B cell (primary cell): ENCODE measurements at regions not wholly inside any gene's neighbourhood (a gene's known extent, or its start where the extent isn't known, plus 50 kb on each side); places are given as distances from the start of the nearest gene placed in this dataset.

Source experiments
- ATAC-seq: fragments of 200-7000 bp; cut with Tn5 transposase; one replicate; pipeline ENCODE4 v1.10.0; 2021; ENCODE audit warnings: low read depth, mild to moderate bottlenecking, moderate number of reproducible peaks, moderate library complexity
- CTCF ChIA-PET: fragments of 350-600 bp; sonication (Branson Sonifier 250); formaldehyde crosslinking; loops from one replicate; lab custom pipeline; 2021; ENCODE audit warnings: antibody characterized with exemption, inconsistent platforms; lab: Charles Lee
- POLR2A ChIA-PET: fragments of 350-600 bp; sonication (Branson Sonifier 250); formaldehyde crosslinking; loops from one replicate; lab custom pipeline; 2021; ENCODE audit warnings: antibody characterized with exemption; lab: Charles Lee
- DNase-seq: peaks from one replicate; pipeline ENCODE4 v3.0.0; 2013
- H2AFZ ChIP-seq: 2 replicates; pipeline ENCODE4 v1.6.1; 2012; ENCODE audit warnings: mild to moderate bottlenecking, low read depth, low read length; ENCODE audit not compliant: insufficient read depth, poor library complexity, severe bottlenecking
- H3K27ac ChIP-seq, 2 donors: 1 replicate in 1 of 2; 2 replicates in 1 of 2; pipeline ENCODE4 v1.5.1; 2012 to 2013; ENCODE audit warnings: low read length in 2 of 2, mild to moderate bottlenecking in 2 of 2, moderate library complexity in 1 of 2
- H3K27me3 ChIP-seq, 4 experiments: fragments of 200-600 bp in 1 of 4; sonication (generic) in 1 of 4; replicated peaks in 1 of 4; 1 replicate in 2 of 4; 2 replicates in 2 of 4; pipeline versions ENCODE4 v1.6.1 to v1.7.0; 2013 to 2016; ENCODE audit warnings: low read length in 3 of 4, mild to moderate bottlenecking in 2 of 4, mixed read lengths in 1 of 4, moderate library complexity in 1 of 4; ENCODE audit not compliant: insufficient read depth in 4 of 4, control insufficient read depth in 3 of 4; ENCODE audit errors: control extremely low read depth in 1 of 4
- H3K36me3 ChIP-seq, 2 experiments: replicated peaks in 1 of 2; 1 replicate in 1 of 2; 2 replicates in 1 of 2; pipeline versions ENCODE4 v1.6.1 to v1.7.1; 2013; ENCODE audit warnings: low read length in 1 of 2; ENCODE audit not compliant: insufficient read depth in 2 of 2, control insufficient read depth in 1 of 2; ENCODE audit errors: control extremely low read depth in 1 of 2, extremely low read depth in 1 of 2
- H3K4me1 ChIP-seq, 2 donors: fragments of 200-600 bp in 1 of 2; sonication (generic) in 1 of 2; 1 replicate in 1 of 2; 2 replicates in 1 of 2; pipeline versions ENCODE4 v1.5.1 to v1.6.1; 2013 to 2017; ENCODE audit warnings: low read length in 2 of 2; ENCODE audit not compliant: control insufficient read depth in 2 of 2, insufficient read depth in 2 of 2
- H3K4me2 ChIP-seq: replicated peaks from 2 replicates; pipeline ENCODE3; 2012; ENCODE audit warnings: mild to moderate bottlenecking, low read depth, low read length; ENCODE audit not compliant: poor library complexity, severe bottlenecking
- H3K4me3 ChIP-seq, 5 experiments: fragments of 200-600 bp in 1 of 5; sonication (generic) in 1 of 5; 1 replicate in 3 of 5; 2 replicates in 2 of 5; pipeline versions ENCODE4 v1.5.1 to v1.7.0; 2011 to 2016; ENCODE audit warnings: low read length in 4 of 5, mild to moderate bottlenecking in 4 of 5, low read depth in 2 of 5, control low read depth in 1 of 5, moderate library complexity in 1 of 5; ENCODE audit not compliant: insufficient read depth in 1 of 5; ENCODE audit errors: control extremely low read depth in 1 of 5, extremely low read depth in 1 of 5
- H3K79me2 ChIP-seq: fragments of 200-600 bp; sonication (generic); one replicate; pipeline ENCODE4 v1.6.0; 2016; ENCODE audit warnings: low read length; ENCODE audit not compliant: control insufficient read depth, insufficient read depth
- H3K9ac ChIP-seq: fragments of 200-600 bp; sonication (generic); 2 replicates; pipeline ENCODE4 v1.6.1; 2017; ENCODE audit warnings: mild to moderate bottlenecking, low read length, moderate library complexity
- H3K9me3 ChIP-seq, 3 donors: one replicate each; pipeline versions ENCODE4 v1.6.1 to v1.7.1; 2013; ENCODE audit warnings: low read length in 2 of 3; ENCODE audit not compliant: control insufficient read depth in 2 of 3, insufficient read depth in 1 of 3; ENCODE audit errors: control extremely low read depth in 1 of 3
- H4K20me1 ChIP-seq: 2 replicates; pipeline ENCODE4 v1.6.0; 2012; ENCODE audit warnings: mild to moderate bottlenecking, low read length; ENCODE audit not compliant: insufficient read depth, control insufficient read depth, poor library complexity, severe bottlenecking
- H3K27ac Mint-ChIP-seq: one replicate; pipeline ENCODE4 v1.8.0; 2021; ENCODE audit warnings: mixed read lengths
- H3K27me3 Mint-ChIP-seq: one replicate; pipeline ENCODE4 v1.8.0; 2021; ENCODE audit warnings: mixed read lengths
- H3K4me1 Mint-ChIP-seq: one replicate; pipeline ENCODE4 v1.8.0; 2021; ENCODE audit warnings: mixed read lengths
- H3K4me3 Mint-ChIP-seq: one replicate; pipeline ENCODE4 v1.8.0; 2021; ENCODE audit warnings: mixed read lengths
- H3K9me3 Mint-ChIP-seq: one replicate; pipeline ENCODE4 v1.8.0; 2022; ENCODE audit warnings: mixed read lengths; ENCODE audit not compliant: insufficient read depth
- CTCF ChIP-seq: fragments of 200-600 bp; IDR thresholded peaks from one replicate; pipeline ENCODE4 v1.8.0; 2022; ENCODE audit warnings: antibody characterized with exemption, mild to moderate bottlenecking
- EZH2 ChIP-seq: IDR thresholded peaks from 2 replicates; pipeline ENCODE4 v1.6.1; 2012; ENCODE audit warnings: borderline replicate concordance, low read depth, mild to moderate bottlenecking, moderate library complexity, low read length; ENCODE audit not compliant: insufficient read depth, poor library complexity, severe bottlenecking
- WGBS: methylation state at CpG from one replicate; pipeline ENCODE4 v1.1.5; 2013; ENCODE audit warnings: missing lambda C conversion rate; ENCODE audit not compliant: insufficient coverage; 5-methylcytosine and 5-hydroxymethylcytosine counted together
- intact Hi-C: fragments of 100-400 bp; cut with micrococcal nuclease; formaldehyde crosslinking; loops from one replicate; pipeline ENCODE4 v1.10.0; 2022

GRCh38 chr17:52271781-52272180, 113.3 kb upstream of the CA10 start:
- no peaks in the 10 kb centered on the region for H3K9me3 ChIP-seq
- H3K36me3 ChIP-seq, result no peaks in the 10 kb centered on the region
- DNase-seq, result no peak
- POLR2A ChIA-PET, result no interaction called here
- no peaks in the 10 kb centered on the region for H3K4me1 Mint-ChIP-seq
- H3K27me3 Mint-ChIP-seq, result no peaks in the 10 kb centered on the region
- no peak overlapping the region for H3K4me3 ChIP-seq
- H3K9me3 Mint-ChIP-seq, result peaks cover 2% of the 10 kb centered on the region
- no CpG with 5 or more reads among the region's 1 CpG for WGBS
- no peak overlapping the region for H2AFZ ChIP-seq
- CTCF ChIA-PET, result no interaction called here
- H3K27me3 ChIP-seq, result no peaks in the 10 kb centered on the region
- no peak overlapping the region for H3K4me2 ChIP-seq
- no peaks in the 10 kb centered on the region for H3K79me2 ChIP-seq
- intact Hi-C loops, result no loop called here
- no peak overlapping the region for H3K27ac Mint-ChIP-seq
- H3K4me3 Mint-ChIP-seq, result no peak overlapping the region
- ATAC-seq, result no peak
- no peak overlapping the region for H3K9ac ChIP-seq
- H3K27ac ChIP-seq, result no peak overlapping the region
- no peaks in the 10 kb centered on the region for H4K20me1 ChIP-seq
- no peak for TF ChIP-seq EZH2
- no peak for TF ChIP-seq CTCF
- H3K4me1 ChIP-seq, result no peaks in the 10 kb centered on the region

- H3K4me2 ChIP-seq, result no peak overlapping the region
- H3K27me3 ChIP-seq, result no peaks in the 10 kb centered on the region
- ChIA-PET POLR2A (no interaction called here), CTCF (no interaction called here)
- no peak overlapping the region for H3K4me3 Mint-ChIP-seq
- H3K9ac ChIP-seq, result no peak overlapping the region
- H2AFZ ChIP-seq, result no peak overlapping the region
- TF ChIP-seq CTCF (no peak), EZH2 (no peak)
- H3K27ac ChIP-seq, result no peak overlapping the region
- no peak overlapping the region for H3K27ac Mint-ChIP-seq
- intact Hi-C loops, result no loop called here
- no peaks in the 10 kb centered on the region for H4K20me1 ChIP-seq
- H3K9me3 Mint-ChIP-seq, result no peaks in the 10 kb centered on the region
- H3K4me1 Mint-ChIP-seq, result no peaks in the 10 kb centered on the region
- DNase-seq, result no peak
- no peak for ATAC-seq
- no peaks in the 10 kb centered on the region for H3K4me1 ChIP-seq
- 87% methylated on average over 4 of the region's 9 CpGs for WGBS
- H3K27me3 Mint-ChIP-seq, result no peaks in the 10 kb centered on the region
- H3K9me3 ChIP-seq, result no peaks in the 10 kb centered on the region
- H3K36me3 ChIP-seq, result no peaks in the 10 kb centered on the region
- H3K79me2 ChIP-seq, result no peaks in the 10 kb centered on the region
- H3K4me3 ChIP-seq, result no peak overlapping the region
Observed at GRCh38 chr17:52255347-52255746, 96.8 kb upstream of the CA10 start.
